Spleen (tissue), 7 donors: ENCODE measurements at regions not wholly inside any gene's neighbourhood (a gene's known extent, or its start where the extent isn't known, plus 50 kb on each side); places are given as distances from the start of the nearest gene placed in this dataset.

Experiments
- CTCF ChIP-seq, 11 experiments: fragments of 200-600 bp in 7 of 11; fragments of 450-650 bp in 4 of 11; sonication (generic) in 4 of 11; IDR thresholded peaks in 8 of 11; conservative IDR thresholded peaks in 3 of 11; 1 replicate in 7 of 11; 2 replicates in 4 of 11; pipeline versions ENCODE4 v1.4.0 to v1.8.0; 2016 to 2021; ENCODE audit warnings: antibody characterized with exemption in 11 of 11, inconsistent platforms in 4 of 11, mild to moderate bottlenecking in 1 of 11
- POLR2AphosphoS5 ChIP-seq, 3 donors: sonication (generic); formaldehyde crosslinking; IDR thresholded peaks; one replicate each; pipeline ENCODE4 v1.5.1; 2017; ENCODE audit warnings: antibody characterized with exemption in 3 of 3
- donor health status: DM: no; HTN: no; CAD: no; lungs with moderate emphysema.
- donor health status: DM: no; HTN: no; CAD: no.
- donor health status: DM: no; HTN: no; CAD: no.

DNA sequence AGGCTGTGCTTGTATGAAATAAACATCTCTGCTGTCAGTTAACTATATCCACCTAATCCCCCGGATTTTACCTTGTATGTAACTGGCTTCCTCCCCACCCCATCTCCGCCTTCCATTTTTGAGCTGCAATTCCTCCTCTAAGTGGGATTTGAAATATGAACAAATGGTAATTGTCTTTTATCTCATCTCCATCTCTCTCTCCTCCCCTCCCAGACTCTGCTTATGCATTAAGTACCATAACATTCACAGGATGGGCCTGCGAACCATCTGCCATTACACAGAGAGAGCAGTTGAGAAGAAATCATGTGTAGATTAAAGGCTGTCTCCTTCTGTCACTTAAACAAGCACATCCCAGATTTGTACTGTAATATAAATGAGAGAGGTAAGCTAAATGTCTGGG, 1169.9 kb downstream of the TYW1 start:
- TF ChIP-seq CTCF (IDR thresholded peaks at IDR 0.05 in 8 of 11, conservative IDR thresholded peaks at IDR 0.05 in 3 of 11), result no peak
- no peak for TF ChIP-seq POLR2AphosphoS5 (IDR thresholded peaks at IDR 0.05)
